Activated CD4-positive, alpha-beta T cell treated with anti-CD3 and anti-CD28 coated beads for 48 hours (primary cell): ENCODE measurements at regions not wholly inside any gene's neighbourhood (a gene's known extent, or its start where the extent isn't known, plus 50 kb on each side); places are given as distances from the start of the nearest gene placed in this dataset.

Experiments used
- DNase-seq: peaks from one replicate; pipeline ENCODE4 v3.0.0-alpha.2; 2020

GRCh38 chr7:67705850-67706249 lies 709.2 kb downstream of the TYW1 start:
- DNase-seq = no peak

DNA sequence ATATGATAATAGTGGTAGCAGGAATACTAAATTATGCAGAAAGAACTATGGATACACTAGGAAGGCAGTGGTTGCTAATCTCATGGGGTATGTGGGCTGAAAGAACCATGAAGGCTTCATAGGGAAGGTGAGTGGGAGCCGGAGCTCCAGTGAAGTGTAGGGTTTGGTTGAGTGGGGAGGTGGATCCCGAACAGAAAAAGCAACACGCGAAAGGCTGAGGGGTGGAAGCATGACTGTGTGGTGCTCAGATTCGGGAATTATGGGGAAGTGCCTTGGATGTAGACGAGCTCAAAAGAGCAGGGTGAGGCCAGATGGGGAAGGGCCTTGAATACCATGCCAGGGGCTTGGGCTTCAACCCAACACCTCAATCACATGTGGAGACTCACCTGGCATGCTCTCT lies 715.1 kb downstream of the TYW1 start:
- DNase-seq = no peak

GRCh38 chr7:67713451-67714056 lies 716.9 kb downstream of the TYW1 start:
- no peak for DNase-seq

DNA sequence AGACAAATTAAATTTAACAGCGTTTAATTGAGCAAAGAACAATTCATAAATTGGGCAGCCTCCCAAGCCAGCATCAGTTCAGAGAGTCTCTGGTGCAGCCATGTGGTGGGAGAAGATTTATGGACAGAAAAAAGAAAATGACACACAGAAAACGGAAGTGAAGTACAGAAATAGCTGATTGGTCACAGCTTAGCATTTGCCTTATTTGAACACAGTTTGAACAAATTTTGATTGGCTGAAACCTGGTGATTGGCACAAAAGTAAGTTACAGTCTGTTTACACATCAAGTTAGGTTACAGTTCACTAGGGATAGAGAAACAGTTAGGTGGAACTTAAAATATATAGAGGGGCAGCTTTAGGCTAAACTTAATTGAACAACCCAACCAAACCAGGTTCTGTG lies 720.1 kb downstream of the TYW1 start:
- no peak for DNase-seq

- no peak for DNase-seq
Observed at GRCh38 chr7:67723591-67723990, 727.0 kb downstream of the TYW1 start.

DNA sequence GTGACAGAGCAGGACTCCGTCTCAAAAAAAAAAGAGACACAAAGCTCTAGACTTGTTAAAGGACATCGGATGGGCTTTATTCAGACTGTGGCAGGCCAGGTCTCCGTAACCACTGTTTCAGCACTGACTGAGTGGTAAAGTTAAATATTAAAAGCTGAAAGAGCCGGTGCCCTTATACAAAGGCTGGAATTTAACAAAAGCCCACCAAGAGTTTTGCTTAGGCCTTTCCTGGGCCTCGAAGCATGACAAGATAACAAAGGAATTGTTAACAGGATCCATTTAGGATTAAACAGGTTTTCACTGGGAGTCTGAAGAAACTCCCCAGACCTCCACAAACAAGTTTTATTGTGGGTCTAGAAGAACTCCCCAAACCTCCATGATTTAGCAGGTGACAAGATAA lies 727.8 kb downstream of the TYW1 start:
- no peak for DNase-seq

- DNase-seq = no peak
Observed at GRCh38 chr7:67724955-67725354, 728.3 kb downstream of the TYW1 start.

DNA sequence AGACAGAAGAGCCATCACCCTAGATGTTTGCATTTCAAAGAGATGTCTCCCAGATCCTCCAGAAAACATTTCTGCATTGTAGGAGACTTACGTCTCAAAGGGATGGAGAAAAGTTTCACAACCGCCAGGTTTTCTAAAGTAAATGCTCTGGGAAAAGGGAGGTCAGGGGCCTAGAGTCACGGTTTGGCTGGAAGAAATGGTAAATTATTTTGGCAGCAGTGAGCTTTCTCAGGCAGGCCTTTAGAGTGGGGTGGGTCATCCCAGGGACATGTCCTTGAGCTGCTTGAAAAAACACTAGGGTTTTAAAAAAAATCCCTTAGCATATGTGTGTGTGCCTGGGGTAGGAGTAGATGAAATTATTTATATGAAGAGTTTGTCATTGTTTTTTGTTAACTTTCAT lies 728.8 kb downstream of the TYW1 start:
- DNase-seq = no peak

DNA sequence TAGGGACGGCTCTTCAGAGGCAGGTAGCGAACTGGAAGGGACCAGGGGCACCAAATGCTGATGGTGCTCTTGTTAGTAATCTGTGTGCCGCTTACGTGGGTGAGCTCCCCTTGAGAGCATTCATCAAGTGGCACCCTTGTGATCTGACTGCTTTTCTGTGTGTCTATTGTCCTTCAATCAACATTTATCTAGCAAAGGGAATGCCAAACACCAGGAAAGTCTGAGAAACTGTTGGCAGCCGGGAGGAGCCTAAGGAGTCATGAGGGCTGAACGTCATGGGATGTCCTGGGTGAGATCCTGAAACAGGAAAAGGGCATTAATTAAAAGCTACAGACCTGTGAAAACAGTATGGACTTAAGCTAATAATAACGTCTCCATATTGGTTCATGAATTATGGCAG lies 733.1 kb downstream of the TYW1 start:
- no peak for DNase-seq

GRCh38 chr7:67731704-67732103 lies 735.1 kb downstream of the TYW1 start:
- no peak for DNase-seq

GRCh38 chr7:67732898-67733297 lies 736.3 kb downstream of the TYW1 start:
- no peak for DNase-seq

DNA sequence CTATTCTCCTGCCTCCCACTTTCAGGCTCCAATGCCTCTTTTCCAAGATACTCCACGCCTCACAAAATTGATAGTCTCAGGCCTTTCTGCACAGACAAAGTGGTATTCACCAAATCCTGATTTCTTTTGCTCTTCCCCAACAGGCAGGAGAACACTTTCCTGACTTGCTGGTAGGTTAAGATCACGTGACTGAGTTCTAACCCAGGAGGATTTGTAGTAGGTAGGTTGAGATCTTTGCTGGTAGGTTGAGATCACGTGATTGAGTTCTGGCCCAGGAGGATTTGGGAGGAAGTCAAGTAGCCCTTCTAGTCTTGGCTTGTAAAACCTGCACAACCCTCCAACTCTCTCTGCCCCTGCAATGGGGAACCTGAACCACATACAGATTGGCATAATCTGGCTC lies 741.5 kb downstream of the TYW1 start:
- DNase-seq = no peak

DNA sequence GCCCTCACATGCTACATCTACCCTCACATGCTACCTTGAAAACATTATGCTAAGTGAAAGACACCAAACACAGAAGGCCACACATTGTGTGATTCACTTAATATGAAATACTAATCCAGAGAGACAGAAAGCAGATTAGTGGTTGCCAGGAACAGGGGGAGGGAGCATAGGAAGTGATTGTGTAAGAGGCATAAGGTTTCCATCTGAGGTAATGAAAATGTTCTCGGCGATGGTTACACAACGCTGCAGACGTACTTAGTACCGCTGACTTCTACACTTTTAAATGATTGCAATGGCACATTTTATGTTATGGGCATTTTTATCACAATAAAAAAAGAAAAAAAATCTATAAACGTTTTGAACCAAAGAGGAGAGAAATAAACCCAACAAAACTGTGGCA lies 742.3 kb downstream of the TYW1 start:
- no peak for DNase-seq

GRCh38 chr7:67743501-67743900 lies 746.9 kb downstream of the TYW1 start:
- no peak for DNase-seq

DNA sequence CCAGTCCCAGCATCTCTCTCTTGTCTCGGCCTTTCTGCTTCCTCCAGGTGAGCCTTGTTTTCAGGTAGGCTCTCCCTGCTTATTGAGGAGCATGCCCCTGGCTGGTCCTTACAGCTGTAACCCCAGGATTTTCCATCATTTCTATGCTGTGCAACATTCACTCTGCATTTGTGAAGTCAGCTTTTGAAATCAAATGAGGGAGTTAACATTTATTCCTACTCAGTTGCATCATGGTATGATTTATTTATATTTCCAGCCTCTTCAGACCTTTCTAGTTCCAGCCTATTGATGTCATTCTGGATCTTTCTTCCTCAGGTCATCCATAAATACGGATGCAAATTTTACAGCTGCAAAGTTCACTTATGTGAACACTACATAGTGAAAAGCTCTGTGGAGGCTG lies 755.6 kb downstream of the TYW1 start:
- DNase-seq = no peak

- DNase-seq = no peak
Observed at GRCh38 chr7:67753891-67754290, 757.3 kb downstream of the TYW1 start.

DNA sequence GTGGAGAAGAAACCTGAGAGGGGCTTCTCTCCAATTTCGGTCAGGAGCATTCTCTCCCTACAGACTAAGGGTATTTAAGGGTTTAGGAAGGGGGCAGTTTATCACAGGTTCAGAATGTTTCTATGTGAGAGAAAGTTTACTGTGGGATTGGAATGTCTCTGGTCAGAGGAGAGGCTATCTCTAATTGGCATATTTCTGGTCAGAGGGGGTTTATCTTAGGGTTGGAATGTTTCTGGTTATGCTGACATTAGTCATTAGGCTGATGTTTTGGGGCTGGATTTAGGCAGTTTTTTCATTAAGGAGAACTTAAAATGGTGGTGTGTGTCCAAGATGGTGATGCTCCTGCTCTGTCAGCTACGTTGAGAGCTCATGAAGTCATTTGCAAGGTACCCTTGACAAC lies 758.0 kb downstream of the TYW1 start:
- DNase-seq = no peak

DNA sequence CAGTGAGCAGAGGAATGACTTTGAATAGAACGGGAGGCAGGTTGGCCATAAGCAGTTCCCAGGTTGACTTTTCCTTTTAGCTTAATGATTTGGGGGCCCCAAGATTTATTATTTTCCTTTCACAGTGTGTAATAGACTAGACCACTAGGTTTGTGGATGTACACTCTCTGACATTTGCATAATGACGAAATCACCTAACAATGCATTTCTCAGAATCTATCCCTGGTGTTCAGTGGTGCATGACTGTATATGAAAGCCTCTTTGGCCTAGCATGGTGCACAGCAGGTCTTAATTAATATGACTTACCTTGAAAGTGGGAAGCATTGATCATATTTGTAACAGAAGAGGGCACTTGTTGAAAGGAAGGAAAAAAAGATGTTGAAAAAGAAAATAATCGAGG lies 761.9 kb downstream of the TYW1 start:
- DNase-seq = no peak

DNA sequence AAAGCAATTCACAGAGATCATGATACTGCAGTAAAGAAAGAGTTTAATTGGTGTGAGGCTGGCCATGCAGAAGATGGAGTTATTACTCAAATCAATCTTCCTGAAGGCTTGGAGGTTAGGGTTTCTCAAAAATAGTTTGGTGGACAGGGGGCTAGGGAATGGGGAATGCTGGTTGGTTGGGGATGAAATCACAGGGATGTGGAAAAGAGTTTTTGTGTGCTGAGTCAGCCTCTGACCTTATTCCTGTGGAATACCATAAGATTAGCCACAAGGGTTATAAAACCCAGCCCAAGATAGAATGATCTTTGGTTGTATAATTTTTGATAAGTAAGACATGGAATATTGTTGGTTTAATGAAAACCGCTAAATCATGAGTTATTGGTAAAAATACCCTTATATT lies 764.3 kb downstream of the TYW1 start:
- DNase-seq = no peak

DNA sequence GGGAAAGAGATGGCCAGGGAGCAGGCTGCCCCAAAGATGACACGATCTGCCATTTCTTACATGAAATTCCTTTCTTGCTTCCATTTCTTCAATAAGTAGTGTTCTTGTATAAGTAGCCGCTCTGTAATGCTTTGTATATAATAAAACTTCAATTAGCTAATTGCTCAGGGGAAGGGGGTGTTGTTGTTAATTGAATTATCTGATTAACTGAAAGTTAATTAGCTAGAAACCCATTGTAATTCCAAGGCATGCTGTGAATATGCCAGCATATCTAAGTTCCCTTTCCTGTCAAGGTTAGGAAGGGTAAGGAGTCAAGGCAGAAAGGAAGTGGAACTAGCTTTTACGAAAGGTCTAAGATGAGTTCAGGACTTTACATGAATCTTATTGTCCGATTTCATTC lies 765.9 kb downstream of the TYW1 start:
- no peak for DNase-seq

GRCh38 chr7:67764289-67764688 lies 767.7 kb downstream of the TYW1 start:
- no peak for DNase-seq

GRCh38 chr7:67765481-67766175 lies 769.0 kb downstream of the TYW1 start:
- no peak for DNase-seq

DNA sequence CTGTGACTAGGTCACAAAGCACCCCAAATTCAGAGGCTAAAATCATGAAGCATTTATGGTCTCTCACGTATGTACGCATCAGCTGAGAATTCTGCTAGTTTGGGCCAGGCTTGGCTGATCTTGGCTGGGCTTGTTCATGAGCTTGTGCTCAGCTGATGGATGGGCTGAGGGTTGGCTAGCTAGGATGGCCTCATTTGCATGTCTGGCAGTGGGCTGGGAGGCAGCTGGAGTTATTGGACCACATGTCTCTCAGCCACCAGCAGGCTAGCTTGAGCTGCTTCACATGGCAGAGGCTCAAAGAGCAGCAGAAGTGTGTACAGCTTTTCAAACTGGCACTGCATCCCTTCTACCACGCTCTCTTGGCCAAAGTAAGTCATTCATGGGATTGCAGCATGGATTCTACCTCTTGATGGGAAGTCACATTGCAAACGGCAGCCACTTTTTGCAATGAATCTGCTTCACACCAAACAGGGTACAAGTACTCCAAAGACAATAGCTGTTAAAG lies 770.3 kb downstream of the TYW1 start:
- no peak for DNase-seq

- no peak for DNase-seq
Observed at GRCh38 chr7:67771846-67772605, 775.4 kb downstream of the TYW1 start.
